NCI-H2029 (cell line): ENCODE measurements at regions not wholly inside any gene's neighbourhood (a gene's known extent, or its start where the extent isn't known, plus 50 kb on each side); places are given as distances from the start of the nearest gene placed in this dataset.
"Not testable (repeated sequence)": the region's sequence is repeated elsewhere in the genome, so short reads cannot be mapped to it uniquely, and the experiment has no call there.

Experiments
- DNase-seq: peaks from one replicate; lab custom pipeline; 2025; lab: John Stamatoyannopoulos, UW

GRCh38 chr6:12348530-12349511 lies 58.7 kb downstream of the EDN1 start:
- no peak for DNase-seq

- no peak for DNase-seq
Observed at GRCh38 chr6:12350644-12351170, 60.5 kb downstream of the EDN1 start.

GRCh38 chr6:12351672-12352071 lies 61.5 kb downstream of the EDN1 start:
- DNase-seq = no peak

- DNase-seq = no peak
Observed at GRCh38 chr6:12353731-12354130, 63.6 kb downstream of the EDN1 start.

- DNase-seq = no peak
Observed at GRCh38 chr6:12354499-12354898, 64.3 kb downstream of the EDN1 start.

- DNase-seq = no peak
Observed at GRCh38 chr6:12355354-12355753, 65.2 kb downstream of the EDN1 start.

GRCh38 chr6:12356431-12356830 lies 66.3 kb downstream of the EDN1 start:
- DNase-seq = no peak

- DNase-seq = no peak
Observed at GRCh38 chr6:12356983-12357972, 67.1 kb downstream of the EDN1 start.

- DNase-seq = no peak
Observed at GRCh38 chr6:12359036-12359435, 68.9 kb downstream of the EDN1 start.

GRCh38 chr6:12361042-12361765 lies 71.0 kb downstream of the EDN1 start:
- no peak for DNase-seq

GRCh38 chr6:12363277-12363650 lies 73.1 kb downstream of the EDN1 start:
- DNase-seq = not testable (repeated sequence)

GRCh38 chr6:12363651-12364381 lies 73.7 kb downstream of the EDN1 start:
- no peak for DNase-seq

- DNase-seq = no peak
Observed at GRCh38 chr6:12364621-12365020, 74.5 kb downstream of the EDN1 start.

- no peak for DNase-seq
Observed at GRCh38 chr6:12366731-12367130, 76.6 kb downstream of the EDN1 start.

GRCh38 chr6:12367412-12367811 lies 77.3 kb downstream of the EDN1 start:
- no peak for DNase-seq

GRCh38 chr6:12369355-12369754 lies 79.2 kb downstream of the EDN1 start:
- DNase-seq = no peak

- no peak for DNase-seq
Observed at GRCh38 chr6:12369781-12370262, 79.7 kb downstream of the EDN1 start.

GRCh38 chr6:12371151-12371550 lies 81.0 kb downstream of the EDN1 start:
- no peak for DNase-seq

GRCh38 chr6:12371641-12372146 lies 81.5 kb downstream of the EDN1 start:
- DNase-seq = peak; percentile 8

GRCh38 chr6:12379181-12379580 lies 89.0 kb downstream of the EDN1 start:
- DNase-seq = no peak

GRCh38 chr6:12381587-12381986 lies 91.4 kb downstream of the EDN1 start:
- DNase-seq = no peak
